CD14-positive monocyte (primary cell): ENCODE measurements at regions not wholly inside any gene's neighbourhood (a gene's known extent, or its start where the extent isn't known, plus 50 kb on each side); places are given as distances from the start of the nearest gene placed in this dataset.
"Not testable (repeated sequence)": the region's sequence is repeated elsewhere in the genome, so short reads cannot be mapped to it uniquely, and the experiment has no call there.

ENCODE experiments used
- DNase-seq, 3 donors: peaks; one replicate each; pipeline ENCODE4 v3.0.0-alpha.2; 2011 to 2022
- H2AFZ ChIP-seq: 2 replicates; pipeline ENCODE4 v1.6.0; 2012; ENCODE audit warnings: mild to moderate bottlenecking, low read depth, low read length, inconsistent platforms; ENCODE audit not compliant: insufficient read depth, poor library complexity, severe bottlenecking
- H3K27ac ChIP-seq, 2 donors: 1 replicate in 1 of 2; 2 replicates in 1 of 2; pipeline ENCODE4 v1.5.1; 2012 to 2013; ENCODE audit warnings: low read length in 2 of 2, control low read depth in 1 of 2, inconsistent platforms in 1 of 2, low read depth in 1 of 2, mild to moderate bottlenecking in 1 of 2
- H3K27me3 ChIP-seq, 2 donors: one replicate each; pipeline versions ENCODE4 v1.6.0 to v1.6.1; 2011 to 2013; ENCODE audit warnings: low read length in 2 of 2; ENCODE audit not compliant: control insufficient read depth in 2 of 2, insufficient read depth in 2 of 2
- H3K36me3 ChIP-seq, 2 donors: replicated peaks in 1 of 2; 1 replicate in 1 of 2; 2 replicates in 1 of 2; pipeline versions ENCODE4 v1.5.1 to v1.6.1; 2012 to 2013; ENCODE audit warnings: low read length in 2 of 2, control low read depth in 1 of 2, inconsistent platforms in 1 of 2, mild to moderate bottlenecking in 1 of 2; ENCODE audit not compliant: insufficient read depth in 2 of 2, control insufficient read depth in 1 of 2
- H3K4me1 ChIP-seq, 2 donors: 1 replicate in 1 of 2; 2 replicates in 1 of 2; pipeline versions ENCODE4 v1.5.1 to v1.6.1; 2012 to 2013; ENCODE audit warnings: low read length in 2 of 2, control low read depth in 1 of 2, inconsistent platforms in 1 of 2, mild to moderate bottlenecking in 1 of 2, moderate library complexity in 1 of 2; ENCODE audit not compliant: insufficient read depth in 2 of 2, control insufficient read depth in 1 of 2
- H3K4me2 ChIP-seq: replicated peaks from 2 replicates; pipeline ENCODE3; 2012; ENCODE audit warnings: low read length, moderate library complexity, mild to moderate bottlenecking; ENCODE audit not compliant: poor library complexity, severe bottlenecking; ENCODE audit errors: extremely low read depth
- H3K4me3 ChIP-seq, 3 experiments: fragments of 200-600 bp in 1 of 3; sonication (generic) in 1 of 3; replicated peaks in 1 of 3; 1 replicate in 2 of 3; 2 replicates in 1 of 3; pipeline ENCODE4 v1.5.1; 2011 to 2013; ENCODE audit warnings: low read length in 3 of 3, mild to moderate bottlenecking in 3 of 3, control low read depth in 2 of 3, low read depth in 2 of 3, inconsistent platforms in 1 of 3, moderate library complexity in 1 of 3
- H3K79me2 ChIP-seq: 2 replicates; pipeline ENCODE4 v1.6.0; 2012; ENCODE audit warnings: mild to moderate bottlenecking, control low read depth, inconsistent platforms, low read length, moderate library complexity; ENCODE audit not compliant: insufficient read depth
- H3K9ac ChIP-seq: 2 replicates; pipeline ENCODE4 v1.6.0; 2017; ENCODE audit warnings: low read length, mild to moderate bottlenecking; ENCODE audit not compliant: insufficient read depth, poor library complexity, severe bottlenecking
- H3K9me3 ChIP-seq, 2 donors: replicated peaks in 1 of 2; 1 replicate in 1 of 2; 2 replicates in 1 of 2; pipeline versions ENCODE4 v1.5.1 to v1.6.1; 2012 to 2013; ENCODE audit warnings: low read length in 2 of 2, control low read depth in 1 of 2; ENCODE audit not compliant: control insufficient read depth in 1 of 2, insufficient read depth in 1 of 2
- H4K20me1 ChIP-seq: 2 replicates; pipeline ENCODE4 v1.6.0; 2012; ENCODE audit warnings: mild to moderate bottlenecking, low read length, control low read depth, moderate library complexity; ENCODE audit not compliant: insufficient read depth
- H3K27ac Mint-ChIP-seq, 7 donors: one replicate each; pipeline ENCODE4 v1.8.0; 2020; ENCODE audit warnings: mild to moderate bottlenecking in 7 of 7, mixed read lengths in 7 of 7, moderate library complexity in 6 of 7, inconsistent platforms in 2 of 7
- H3K27me3 Mint-ChIP-seq, 3 donors: one replicate each; pipeline ENCODE4 v1.8.0; 2021 to 2022; ENCODE audit warnings: low read depth in 3 of 3, mild to moderate bottlenecking in 3 of 3, mixed read lengths in 3 of 3, moderate library complexity in 3 of 3, inconsistent platforms in 1 of 3
- H3K36me3 Mint-ChIP-seq, 2 donors: one replicate each; pipeline ENCODE4 v1.8.0; 2020; ENCODE audit warnings: mixed read lengths in 2 of 2, inconsistent platforms in 1 of 2, mild to moderate bottlenecking in 1 of 2
- H3K4me1 Mint-ChIP-seq: one replicate; pipeline ENCODE4 v1.8.0; 2020; ENCODE audit warnings: mild to moderate bottlenecking, mixed read lengths
- H3K4me3 Mint-ChIP-seq, 2 donors: one replicate each; pipeline ENCODE4 v1.8.0; 2020; ENCODE audit warnings: mild to moderate bottlenecking in 2 of 2, mixed read lengths in 2 of 2, moderate library complexity in 1 of 2
- H3K9me3 Mint-ChIP-seq, 7 donors: one replicate each; pipeline ENCODE4 v1.8.0; 2020 to 2022; ENCODE audit warnings: mixed read lengths in 7 of 7, mild to moderate bottlenecking in 6 of 7, moderate library complexity in 6 of 7, inconsistent platforms in 2 of 7
- CTCF ChIP-seq: fragments of 200-600 bp; IDR thresholded peaks from one replicate; pipeline ENCODE4 v1.8.0; 2022; ENCODE audit warnings: antibody characterized with exemption, mild to moderate bottlenecking
- WGBS: methylation state at CpG from one replicate; pipeline ENCODE4 v1.1.5; 2013; ENCODE audit warnings: missing lambda C conversion rate; ENCODE audit not compliant: insufficient coverage; 5-methylcytosine and 5-hydroxymethylcytosine counted together
- intact Hi-C, 2 donors: fragments of 100-400 bp; cut with micrococcal nuclease; formaldehyde crosslinking; loops; one replicate each; pipeline versions ENCODE4 v1.15.0 to v1.15.1; 2023

- peaks cover 0 to 3% (median 0%) of the 10 kb centered on the region in 7 donors for H3K9me3 Mint-ChIP-seq
- H3K4me1 Mint-ChIP-seq = no peaks in the 10 kb centered on the region
- no peak overlapping the region for H3K27ac Mint-ChIP-seq
- H3K36me3 Mint-ChIP-seq = no peaks in the 10 kb centered on the region
- no peaks in the 10 kb centered on the region for H3K79me2 ChIP-seq
- no peaks in the 10 kb centered on the region for H3K4me1 ChIP-seq
- no peak overlapping the region for H3K4me3 Mint-ChIP-seq
- no peaks in the 10 kb centered on the region for H4K20me1 ChIP-seq
- no peaks in the 10 kb centered on the region for H3K27me3 ChIP-seq
- no peaks in the 10 kb centered on the region for H3K27me3 Mint-ChIP-seq
- H3K9ac ChIP-seq = no peak overlapping the region
- no peak overlapping the region for H3K4me3 ChIP-seq
- no peak for DNase-seq
- no peak for TF ChIP-seq CTCF
- intact Hi-C loops = no loop called here
- peaks cover 0 to 4% of the 10 kb centered on the region in 2 donors for H3K9me3 ChIP-seq
- H3K36me3 ChIP-seq = no peaks in the 10 kb centered on the region
- no peak overlapping the region for H2AFZ ChIP-seq
- WGBS = no CpG with 5 or more reads among the region's 2 CpGs
- no peak overlapping the region for H3K4me2 ChIP-seq
- H3K27ac ChIP-seq = no peak overlapping the region
Observed at GRCh38 chr3:86378829-86379228, 612.1 kb downstream of the VGLL3 start.

- H3K4me3 ChIP-seq, H3K27ac ChIP-seq, H3K27ac Mint-ChIP-seq, H3K9ac ChIP-seq, intact Hi-C loops, H3K4me2 ChIP-seq, H3K36me3 Mint-ChIP-seq, H3K4me1 ChIP-seq, H3K36me3 ChIP-seq, H3K9me3 Mint-ChIP-seq, DNase-seq, H3K27me3 Mint-ChIP-seq, H3K4me3 Mint-ChIP-seq, H3K9me3 ChIP-seq, H3K27me3 ChIP-seq, H4K20me1 ChIP-seq, H3K79me2 ChIP-seq, H3K4me1 Mint-ChIP-seq, H2AFZ ChIP-seq: not testable (repeated sequence)
- 80% methylated on average over 1 of the region's 6 CpGs for WGBS
Observed at GRCh38 chr3:86335566-86335965, 655.4 kb downstream of the VGLL3 start.
